ENCODE measurements at regions not wholly inside any gene's neighbourhood (a gene's known extent, or its start where the extent isn't known, plus 50 kb on each side); places are given as distances from the start of the nearest gene placed in this dataset.

DNA sequence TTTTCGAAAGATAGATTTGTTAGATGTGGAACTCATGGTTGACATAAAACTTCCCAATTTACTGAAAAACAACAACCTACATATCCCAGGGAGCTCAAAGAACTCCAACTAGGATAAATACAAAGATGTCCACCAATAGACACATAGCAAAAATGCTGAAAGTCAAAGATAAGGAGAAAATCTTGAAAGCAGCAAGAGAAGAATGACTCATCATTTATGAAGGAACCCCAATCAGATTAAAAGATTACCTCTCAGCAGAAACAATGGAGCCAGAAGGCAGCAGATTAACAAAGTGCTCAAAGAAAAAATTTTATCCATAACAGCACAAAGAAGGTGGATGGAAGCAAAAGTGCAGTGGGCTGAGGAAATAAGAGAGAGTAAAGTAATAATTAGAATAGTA, 908.6 kb downstream of the SORCS3 start:
- TF ChIP-seq GATA2 (IDR thresholded peaks at IDR 0.05; ENCODE audit: insufficient read depth, insufficient read length, low read depth, low read length) (no peak), POLR2A (IDR thresholded peaks at IDR 0.05; ENCODE audit: low read depth, low read length) (no peak), FOS (IDR thresholded peaks at IDR 0.05; ENCODE audit: borderline replicate concordance, insufficient read depth, low read length) (no peak)
- TF ChIP-seq, protein P1, sequence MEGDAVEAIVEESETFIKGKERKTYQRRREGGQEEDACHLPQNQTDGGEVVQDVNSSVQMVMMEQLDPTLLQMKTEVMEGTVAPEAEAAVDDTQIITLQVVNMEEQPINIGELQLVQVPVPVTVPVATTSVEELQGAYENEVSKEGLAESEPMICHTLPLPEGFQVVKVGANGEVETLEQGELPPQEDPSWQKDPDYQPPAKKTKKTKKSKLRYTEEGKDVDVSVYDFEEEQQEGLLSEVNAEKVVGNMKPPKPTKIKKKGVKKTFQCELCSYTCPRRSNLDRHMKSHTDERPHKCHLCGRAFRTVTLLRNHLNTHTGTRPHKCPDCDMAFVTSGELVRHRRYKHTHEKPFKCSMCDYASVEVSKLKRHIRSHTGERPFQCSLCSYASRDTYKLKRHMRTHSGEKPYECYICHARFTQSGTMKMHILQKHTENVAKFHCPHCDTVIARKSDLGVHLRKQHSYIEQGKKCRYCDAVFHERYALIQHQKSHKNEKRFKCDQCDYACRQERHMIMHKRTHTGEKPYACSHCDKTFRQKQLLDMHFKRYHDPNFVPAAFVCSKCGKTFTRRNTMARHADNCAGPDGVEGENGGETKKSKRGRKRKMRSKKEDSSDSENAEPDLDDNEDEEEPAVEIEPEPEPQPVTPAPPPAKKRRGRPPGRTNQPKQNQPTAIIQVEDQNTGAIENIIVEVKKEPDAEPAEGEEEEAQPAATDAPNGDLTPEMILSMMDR (IDR thresholded peaks at IDR 0.05; ENCODE audit: extremely low read depth in 1 of 2, insufficient read depth in 1 of 2, low read depth in 1 of 2, low read length in 2 of 2): no peak

All from endothelial cell of umbilical vein (primary cell).